SK-N-SH treated with all-trans-retinoic acid at 6 μM for 48 hours (cell line): ENCODE measurements at regions not wholly inside any gene's neighbourhood (a gene's known extent, or its start where the extent isn't known, plus 50 kb on each side); places are given as distances from the start of the nearest gene placed in this dataset.

Experiments
- ATAC-seq: fragments of 200-7000 bp; cut with Tn5 transposase; 3 replicates; pipeline ENCODE4 v1.9.1; 2020; ENCODE audit warnings: mild to moderate bottlenecking, moderate library complexity
- ARNTL ChIP-seq: fragments of 450-650 bp; formaldehyde crosslinking; IDR thresholded peaks from 2 replicates; pipeline ENCODE4 v1.5.0; 2020; ENCODE audit warnings: low read depth, mild to moderate bottlenecking, moderate library complexity, borderline replicate concordance
- BACH2 ChIP-seq: fragments of 250-450 bp; sonication (Bioruptor Pico); IDR thresholded peaks from 2 replicates; pipeline ENCODE4 v1.9.0; 2021; ENCODE audit warnings: mild to moderate bottlenecking, borderline replicate concordance
- CREB5 ChIP-seq: fragments of 250-450 bp; sonication (Bioruptor Pico); IDR thresholded peaks from 2 replicates; pipeline ENCODE4 v1.5.1; 2020; ENCODE audit warnings: low read depth, mild to moderate bottlenecking, moderate library complexity
- CSDC2 ChIP-seq: fragments of 250-450 bp; sonication (Bioruptor Pico); IDR thresholded peaks from 2 replicates; pipeline ENCODE4 v1.5.0; 2020; ENCODE audit warnings: mild to moderate bottlenecking, moderate library complexity
- ESRRG ChIP-seq: fragments of 250-450 bp; sonication (Bioruptor Pico); IDR thresholded peaks from 2 replicates; pipeline ENCODE4 v1.6.1; 2021; ENCODE audit warnings: mild to moderate bottlenecking
- GLIS3 ChIP-seq: fragments of 250-450 bp; sonication (Bioruptor Pico); IDR thresholded peaks from 2 replicates; pipeline ENCODE4 v1.5.0; 2020; ENCODE audit warnings: mild to moderate bottlenecking, moderate library complexity
- OSR1 ChIP-seq: fragments of 250-450 bp; sonication (Bioruptor Pico); IDR thresholded peaks from 2 replicates; pipeline ENCODE4 v1.8.0; 2022; ENCODE audit warnings: moderate library complexity, mild to moderate bottlenecking, inconsistent platforms
- PATZ1 ChIP-seq: fragments of 250-450 bp; sonication (Bioruptor Pico); IDR thresholded peaks from 2 replicates; pipeline ENCODE4 v1.8.0; 2020; ENCODE audit warnings: mild to moderate bottlenecking, moderate library complexity, borderline replicate concordance
- POU6F1 ChIP-seq: fragments of 250-450 bp; sonication (Bioruptor Pico); IDR thresholded peaks from 2 replicates; pipeline ENCODE4 v1.8.0; 2021; ENCODE audit warnings: low read depth, mild to moderate bottlenecking, moderate library complexity, borderline replicate concordance
- SNAI2 ChIP-seq: fragments of 250-450 bp; sonication (Bioruptor Pico); IDR thresholded peaks from 2 replicates; pipeline ENCODE4 v1.5.0; 2020; ENCODE audit warnings: mild to moderate bottlenecking, moderate library complexity
- TOX ChIP-seq: fragments of 250-450 bp; sonication (Bioruptor Pico); IDR thresholded peaks from 2 replicates; pipeline ENCODE4 v1.8.0; 2021; ENCODE audit warnings: mild to moderate bottlenecking, moderate library complexity, borderline replicate concordance
- TSHZ2 ChIP-seq: fragments of 250-450 bp; sonication (Bioruptor Pico); IDR thresholded peaks from 2 replicates; pipeline ENCODE4 v1.5.0; 2020; ENCODE audit warnings: mild to moderate bottlenecking, moderate library complexity
- ZC3H10 ChIP-seq: fragments of 250-450 bp; sonication (Bioruptor Pico); IDR thresholded peaks from 2 replicates; pipeline ENCODE4 v1.5.1; 2021; ENCODE audit warnings: mild to moderate bottlenecking, moderate library complexity
- ZFP30 ChIP-seq: fragments of 450-650 bp; formaldehyde crosslinking; IDR thresholded peaks from 2 replicates; pipeline ENCODE4 v1.5.0; 2022; ENCODE audit warnings: mild to moderate bottlenecking, moderate library complexity
- ZNF565 ChIP-seq: fragments of 450-650 bp; formaldehyde crosslinking; conservative IDR thresholded peaks from 2 replicates; pipeline ENCODE4 v1.5.0; 2020; ENCODE audit warnings: low read depth, mild to moderate bottlenecking, moderate library complexity
- ZNF70 ChIP-seq: fragments of 450-650 bp; formaldehyde crosslinking; IDR thresholded peaks from 2 replicates; pipeline ENCODE4 v1.5.0; 2020; ENCODE audit warnings: mild to moderate bottlenecking, moderate library complexity
- ZNF8 ChIP-seq: fragments of 450-650 bp; formaldehyde crosslinking; IDR thresholded peaks from 2 replicates; pipeline ENCODE4 v1.5.0; 2020; ENCODE audit warnings: mild to moderate bottlenecking, moderate library complexity

GRCh38 chr3:180330440-180330839 lies 271.5 kb upstream of the TTC14 start (continued):
- TF ChIP-seq PATZ1 (CRISPR knock-in tag): no peak

- TF ChIP-seq OSR1 (CRISPR knock-in tag): no peak
- TF ChIP-seq ZC3H10: no peak
- no peak for TF ChIP-seq SNAI2 (CRISPR knock-in tag)
- no peak for TF ChIP-seq PATZ1 (CRISPR knock-in tag)
- TF ChIP-seq ZFP30 (CRISPR knock-in tag): no peak
- no peak for TF ChIP-seq CREB5
- TF ChIP-seq TOX: no peak
- no peak for TF ChIP-seq CSDC2 (CRISPR knock-in tag)
- no peak for ATAC-seq
These were observed 269.4 kb upstream of the TTC14 start for GRCh38 chr3:180332608-180333007.

- no peak for ATAC-seq
- TF ChIP-seq OSR1 (CRISPR knock-in tag): no peak
- no peak for TF ChIP-seq TSHZ2 (CRISPR knock-in tag)
- no peak for TF ChIP-seq ZC3H10
- no peak for TF ChIP-seq GLIS3 (CRISPR knock-in tag)
- TF ChIP-seq CREB5: no peak
- no peak for TF ChIP-seq BACH2 (CRISPR knock-in tag)
- no peak for TF ChIP-seq ZNF8 (CRISPR knock-in tag)
- no peak for TF ChIP-seq ZNF565 (CRISPR knock-in tag)
- TF ChIP-seq ZNF70: no peak
- no peak for TF ChIP-seq CSDC2 (CRISPR knock-in tag)
- TF ChIP-seq ZFP30 (CRISPR knock-in tag): no peak
- TF ChIP-seq TOX: no peak
- TF ChIP-seq ARNTL (CRISPR knock-in tag): no peak
- no peak for TF ChIP-seq ESRRG (CRISPR knock-in tag)
- TF ChIP-seq SNAI2 (CRISPR knock-in tag): no peak
- TF ChIP-seq POU6F1 (CRISPR knock-in tag): no peak
These were observed 266.9 kb upstream of the TTC14 start for GRCh38 chr3:180335050-180335449.

GRCh38 chr3:180340395-180340794 lies 261.6 kb upstream of the TTC14 start:
- ATAC-seq: no peak
- TF ChIP-seq ZNF565 (CRISPR knock-in tag) (no peak), ZNF70 (no peak), ZFP30 (CRISPR knock-in tag) (no peak), SNAI2 (CRISPR knock-in tag) (no peak), TSHZ2 (CRISPR knock-in tag) (no peak), ZC3H10 (no peak), PATZ1 (CRISPR knock-in tag) (no peak), CSDC2 (CRISPR knock-in tag) (no peak), OSR1 (CRISPR knock-in tag) (no peak), ZNF8 (CRISPR knock-in tag) (no peak), ESRRG (CRISPR knock-in tag) (no peak)
